Hematopoietic multipotent progenitor cell treated with erythropoietin and hydrocortisone succinate and interleukin-3 and kit ligand, for 6 days (in vitro differentiated cells): ENCODE measurements at regions not wholly inside any gene's neighbourhood (a gene's known extent, or its start where the extent isn't known, plus 50 kb on each side); places are given as distances from the start of the nearest gene placed in this dataset.

Source experiments
- DNase-seq: peaks from one replicate; pipeline ENCODE4 v3.0.0-alpha.2; 2015

DNA sequence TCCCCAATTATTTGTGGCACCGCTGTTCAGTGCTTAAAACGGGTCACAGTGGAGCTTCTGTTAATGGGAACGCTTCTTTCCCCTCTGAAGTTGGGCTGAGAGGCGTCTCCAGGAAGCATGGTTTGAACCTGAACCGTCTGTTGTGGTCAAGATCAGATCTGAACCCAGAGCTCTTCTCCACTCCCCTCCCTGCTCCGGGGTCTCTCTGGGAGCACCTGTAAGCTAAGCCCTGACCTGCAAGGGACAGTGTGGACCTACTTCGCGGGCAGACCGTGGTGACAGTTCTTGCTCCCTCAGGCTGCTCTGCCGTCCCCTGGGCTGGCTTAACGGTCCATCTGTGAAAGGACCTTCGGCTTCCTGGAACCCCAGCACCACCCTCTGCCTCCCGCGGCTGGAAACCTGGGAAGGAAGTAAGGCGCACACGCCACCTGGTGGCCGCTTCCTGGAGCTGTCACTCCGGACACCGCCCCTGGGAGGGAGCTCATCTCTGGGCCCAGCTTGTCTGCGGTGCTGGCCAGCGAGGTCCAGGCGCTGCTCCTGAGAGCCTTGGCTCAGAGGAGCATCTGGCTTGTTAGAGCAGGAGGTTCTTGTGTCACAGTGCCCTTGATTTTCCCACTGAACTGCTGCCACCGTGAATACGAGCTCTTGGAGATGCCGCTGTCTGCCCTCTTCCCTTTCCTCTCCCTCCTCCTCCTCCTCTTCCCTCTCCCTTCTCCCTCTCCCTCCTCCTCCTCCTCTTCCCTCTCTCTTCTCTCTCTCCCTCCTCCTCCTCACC, 518.5 kb upstream of the EEF2KMT start:
- peak; percentile 80 for DNase-seq

DNA sequence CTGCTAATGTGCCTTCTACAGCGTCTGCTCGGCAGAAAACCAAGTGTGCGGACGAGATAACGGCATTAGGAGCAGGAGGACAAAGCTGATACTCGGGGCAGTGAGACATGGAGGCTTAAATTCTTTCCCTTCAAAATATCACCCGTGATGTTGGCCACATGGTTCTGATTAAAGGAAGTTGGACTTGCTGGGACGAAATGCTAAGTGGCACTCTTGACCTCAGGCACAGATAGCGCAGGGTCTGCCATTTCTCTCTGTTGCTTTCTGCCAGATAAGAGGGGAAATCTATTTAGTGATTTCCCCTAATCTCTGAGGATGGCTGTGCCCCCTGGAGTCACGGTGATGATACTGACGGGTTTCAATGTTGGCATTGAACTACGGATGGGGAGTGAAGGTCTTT, 509.6 kb upstream of the EEF2KMT start:
- no peak for DNase-seq

DNA sequence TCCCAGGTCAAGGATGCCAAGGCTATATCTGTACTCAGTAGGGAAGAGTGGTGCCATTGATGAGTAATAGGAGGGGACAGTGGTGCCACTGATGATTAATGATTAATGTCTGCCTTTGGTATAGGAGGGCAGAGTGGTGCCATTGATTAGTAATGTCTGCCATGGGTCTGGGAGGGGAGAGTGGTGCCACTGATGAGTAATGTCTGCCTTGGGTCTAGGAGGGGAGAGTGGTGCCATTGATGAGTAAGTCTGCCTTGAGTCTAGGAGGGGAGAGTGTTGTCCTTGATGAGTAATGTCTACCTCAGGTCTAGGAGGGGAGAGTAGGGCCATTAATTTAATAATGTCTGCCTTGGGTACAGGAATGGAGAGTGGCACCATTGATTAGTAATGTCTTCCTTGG, 507.8 kb upstream of the EEF2KMT start:
- no peak for DNase-seq

DNA sequence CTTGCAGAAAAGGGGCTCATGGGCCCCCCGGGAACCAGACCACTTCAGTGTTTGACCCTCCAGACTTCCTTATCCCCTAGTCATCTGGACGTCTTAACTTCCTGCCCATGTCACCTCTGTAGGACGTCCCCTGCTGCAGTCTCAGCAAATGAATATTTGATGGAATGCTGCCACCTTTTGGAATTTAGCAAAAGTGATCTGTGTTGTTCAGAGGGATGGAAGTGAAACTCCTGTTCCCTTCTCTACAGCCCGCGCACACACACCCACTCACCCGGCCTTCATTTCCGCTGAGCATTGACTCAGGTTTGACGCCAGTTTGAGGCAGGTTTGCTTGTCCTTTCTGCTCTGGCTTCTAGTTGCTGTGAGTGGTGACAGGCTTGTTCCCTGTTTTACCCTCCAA, 507.2 kb upstream of the EEF2KMT start:
- peak; percentile 2 for DNase-seq

DNA sequence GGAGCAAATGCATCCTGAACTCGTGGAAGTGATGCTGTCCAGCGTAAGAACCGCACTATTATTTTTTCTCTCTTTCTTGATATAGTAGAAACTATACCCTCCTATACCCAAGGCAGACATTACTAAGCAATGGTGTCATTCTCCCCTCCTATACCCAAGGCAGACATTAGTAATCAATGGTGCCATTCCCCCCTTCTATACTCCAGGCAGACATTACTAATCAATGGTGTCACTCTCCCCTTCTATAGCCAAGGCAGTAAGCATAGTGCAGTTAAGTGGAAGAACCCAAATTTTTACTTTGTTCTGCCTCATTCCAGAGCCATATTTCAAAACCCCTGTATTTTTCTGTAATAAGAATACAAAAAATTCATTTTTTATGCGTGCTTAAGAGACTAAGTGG, 506.2 kb upstream of the EEF2KMT start:
- no peak for DNase-seq

DNA sequence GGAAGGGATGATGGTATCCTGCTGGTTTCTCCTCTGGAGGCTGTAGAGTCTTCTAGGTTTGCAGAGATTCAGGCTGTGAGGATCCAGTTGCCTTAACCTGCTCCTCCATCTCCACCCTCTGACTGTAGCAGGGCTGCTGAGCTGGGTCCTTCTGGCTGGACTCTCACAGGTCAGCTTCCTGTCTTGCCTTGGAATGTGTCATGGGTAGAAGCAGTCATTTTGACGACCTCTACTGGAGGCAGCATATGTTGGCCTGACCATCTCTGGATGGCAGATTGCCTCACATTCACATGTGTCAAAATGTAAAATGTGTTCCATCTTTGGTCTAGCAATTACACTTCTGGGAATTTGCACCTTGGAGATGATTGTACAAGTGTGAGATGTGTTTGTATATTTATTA, 504.4 kb upstream of the EEF2KMT start:
- DNase-seq: no peak

DNA sequence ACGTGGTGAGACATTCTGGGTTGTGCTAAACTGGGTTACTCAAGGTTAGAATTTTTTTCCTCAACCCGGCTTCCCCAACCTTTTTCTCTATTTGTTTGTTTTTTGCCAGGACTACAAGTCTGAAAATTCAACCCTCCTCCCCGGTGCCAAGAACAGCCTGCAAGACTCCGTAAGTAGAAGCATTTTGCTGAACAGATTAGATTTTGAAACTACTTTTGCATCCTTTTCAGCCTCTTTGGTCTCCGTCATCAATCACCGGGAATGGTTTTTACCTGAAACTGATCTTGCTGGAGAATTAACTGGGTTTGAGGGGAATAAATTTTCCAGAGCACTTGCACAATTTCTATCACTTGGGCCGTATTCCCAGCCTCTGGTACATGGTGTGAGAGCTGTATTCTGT, 501.2 kb upstream of the EEF2KMT start:
- DNase-seq: no peak

DNA sequence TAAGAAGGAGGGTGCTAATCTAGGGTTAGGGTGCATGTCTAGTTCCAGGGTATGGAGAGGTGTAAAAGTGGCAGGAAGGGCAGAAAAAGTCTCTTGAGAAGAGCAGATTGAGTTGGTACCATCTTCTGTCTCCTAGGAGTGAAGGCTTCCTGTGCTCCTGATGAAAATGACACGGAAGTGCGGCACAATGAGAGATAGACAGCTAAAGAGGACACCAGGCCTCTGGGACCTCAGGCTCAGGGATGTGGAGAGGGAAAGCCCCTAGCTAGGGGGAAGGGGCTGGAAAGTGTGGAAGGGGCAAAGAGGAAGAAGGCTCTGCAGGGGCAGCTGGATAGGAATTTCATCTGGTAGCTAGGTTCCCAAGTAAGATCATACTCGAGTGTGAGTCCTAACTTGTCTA, 498.3 kb upstream of the EEF2KMT start:
- DNase-seq: no peak

DNA sequence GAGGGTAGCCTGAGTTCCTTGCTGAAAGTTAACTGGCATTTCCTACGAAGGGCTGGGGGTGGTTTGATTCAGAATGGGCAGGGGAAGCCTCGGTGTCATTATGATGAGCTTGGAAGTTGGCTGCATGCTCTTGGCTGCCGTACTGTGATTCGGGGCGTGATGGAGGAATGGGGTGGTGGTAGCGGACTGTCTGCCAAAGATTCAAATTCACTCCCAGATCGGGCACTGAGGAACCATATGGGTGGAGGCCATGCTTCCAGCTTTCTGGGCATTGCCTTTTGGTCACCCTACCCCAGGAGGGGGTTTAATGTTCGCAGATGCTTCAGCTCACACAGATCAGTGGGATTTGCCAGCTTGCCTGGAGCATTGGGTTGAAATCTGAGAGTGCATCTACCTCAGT, 492.8 kb upstream of the EEF2KMT start:
- no peak for DNase-seq

DNA sequence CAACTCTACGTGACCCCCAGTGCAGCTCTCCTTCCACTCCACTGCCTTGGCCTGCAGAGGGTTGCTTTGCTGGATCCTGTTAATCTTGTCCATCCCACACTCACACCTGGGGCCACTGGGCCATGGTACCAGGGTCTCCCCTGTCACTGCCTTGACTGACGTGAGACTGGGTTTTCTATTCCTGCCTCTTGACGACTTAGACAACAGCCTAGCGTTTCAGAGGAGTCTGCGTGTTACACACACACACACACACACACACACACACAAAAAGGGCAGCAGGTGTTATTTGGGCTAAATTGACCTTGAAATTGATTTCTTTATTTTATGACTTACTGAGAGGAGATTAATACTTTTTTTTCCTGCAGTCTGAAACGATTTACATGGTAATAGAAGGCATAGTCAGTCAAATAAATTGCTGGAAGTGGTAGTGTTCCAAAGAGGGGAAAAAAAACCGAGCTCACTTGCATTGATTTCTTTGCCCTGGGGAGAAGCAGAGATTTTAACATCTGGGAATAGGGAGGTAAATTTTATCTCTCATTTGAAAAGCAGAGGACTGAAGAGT, 492.3 kb upstream of the EEF2KMT start:
- DNase-seq: no peak

DNA sequence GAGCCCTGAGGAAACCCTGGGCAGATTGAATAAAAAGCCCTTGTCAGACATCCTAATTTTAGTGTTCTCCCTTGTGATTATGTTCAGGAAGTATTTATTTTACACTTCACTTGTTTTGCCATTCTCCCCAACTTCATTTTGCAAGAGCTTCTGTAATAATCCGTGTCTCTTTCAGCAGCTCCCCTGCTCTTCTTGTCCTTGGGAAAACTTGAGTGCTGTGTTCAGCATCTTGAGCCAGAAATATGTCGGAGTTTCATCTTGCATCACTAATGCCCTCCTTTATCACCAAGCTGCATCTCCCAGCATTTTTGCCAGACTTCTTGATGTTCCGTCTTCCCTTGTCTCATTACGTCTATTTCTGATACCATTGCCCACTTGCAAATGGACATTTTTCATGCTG, 486.5 kb upstream of the EEF2KMT start:
- DNase-seq: no peak

DNA sequence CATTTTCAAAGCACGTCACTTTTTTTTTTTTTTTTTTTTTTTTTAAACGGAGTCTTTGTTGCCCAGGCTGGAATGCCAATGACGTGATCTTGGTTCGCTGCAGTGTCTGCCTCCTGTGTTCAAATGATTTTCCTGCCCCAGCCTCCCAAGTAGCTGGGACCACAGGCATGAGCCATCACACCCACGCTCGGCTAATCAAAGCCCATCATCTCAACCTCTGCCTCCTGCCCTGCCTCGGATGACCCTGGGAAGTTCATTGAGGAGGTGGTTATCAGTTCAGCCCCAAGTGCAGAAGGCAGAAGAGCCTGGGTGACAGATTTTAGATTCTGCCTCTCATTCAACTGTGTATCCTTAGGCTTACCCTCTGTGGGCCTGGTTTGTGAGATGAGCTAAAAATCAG, 484.9 kb upstream of the EEF2KMT start:
- no peak for DNase-seq

DNA sequence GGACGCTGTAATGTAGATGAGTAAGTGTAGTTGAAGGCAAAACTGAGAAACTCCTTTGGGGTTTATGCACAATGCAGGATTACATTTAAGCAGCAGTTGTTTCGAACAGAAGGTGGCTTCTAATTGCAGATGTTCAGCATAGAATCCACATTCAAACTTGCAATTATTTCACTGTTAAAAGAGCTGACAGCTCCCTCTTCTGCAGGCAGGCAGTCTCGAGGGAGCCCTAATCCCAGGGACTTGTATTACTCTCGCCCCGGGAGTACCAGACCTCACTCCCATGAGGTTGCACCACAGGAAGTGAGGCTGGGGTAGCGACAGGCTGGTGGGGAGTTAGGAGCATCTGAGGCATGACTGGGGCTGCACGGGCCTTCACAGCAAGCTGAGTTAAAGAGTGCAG, 484.3 kb upstream of the EEF2KMT start:
- no peak for DNase-seq

DNA sequence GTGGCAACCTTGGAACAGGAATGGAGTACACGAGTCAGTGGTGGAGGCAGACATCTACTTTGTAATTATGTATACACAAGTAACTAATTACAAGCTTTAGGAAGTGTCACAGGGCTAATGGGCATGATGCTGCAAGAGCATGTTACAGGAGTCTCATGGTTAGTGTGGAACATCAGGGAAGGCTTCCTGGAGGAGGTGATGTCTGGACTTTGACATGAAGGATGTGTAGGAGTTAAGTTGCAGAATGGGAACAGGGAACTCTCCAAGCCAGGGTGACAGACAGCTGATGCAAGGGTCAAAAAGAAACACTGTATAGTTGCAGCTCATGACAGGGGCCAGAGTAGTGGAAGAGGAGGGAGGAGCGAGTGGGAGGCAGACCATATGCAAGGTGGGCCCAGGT, 483.8 kb upstream of the EEF2KMT start:
- no peak for DNase-seq

DNA sequence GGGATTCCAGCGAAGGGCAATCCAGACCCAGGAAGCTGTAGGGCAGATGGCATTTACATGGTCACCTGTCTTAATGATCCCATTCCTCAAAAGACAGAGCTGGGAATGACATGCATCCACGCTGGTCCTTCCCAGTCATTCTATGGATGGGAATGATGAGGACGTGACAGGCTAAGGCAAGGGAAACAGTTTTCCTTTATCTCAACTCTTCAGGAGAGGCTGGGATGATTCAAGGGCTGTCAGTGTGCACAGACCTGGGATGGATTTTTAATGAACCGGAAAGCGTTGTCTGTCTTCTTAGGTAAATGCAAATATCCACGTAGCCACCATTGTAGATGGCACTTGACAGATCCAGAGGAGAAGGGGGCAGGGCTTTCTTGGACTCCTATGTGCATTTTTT, 483.2 kb upstream of the EEF2KMT start:
- no peak for DNase-seq

DNA sequence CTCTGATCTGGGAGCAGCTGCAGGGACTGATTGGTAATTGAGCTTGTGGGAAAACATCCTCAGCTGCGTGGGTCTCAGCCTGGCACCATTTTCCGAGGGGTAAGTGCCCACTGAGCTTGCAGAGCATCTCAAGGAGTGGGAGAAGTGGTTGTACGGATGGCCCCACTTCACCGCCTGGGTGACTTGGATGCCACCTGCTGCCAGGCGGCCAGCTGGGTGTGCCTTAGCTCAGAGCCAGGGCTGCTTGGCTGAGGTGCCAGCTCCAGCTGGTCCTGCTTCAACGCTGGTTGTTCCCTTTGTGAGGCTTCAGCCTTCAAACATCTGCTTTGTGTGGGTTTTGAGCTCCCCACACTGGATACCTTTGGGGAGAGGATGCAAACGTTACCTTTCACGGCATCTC, 482.7 kb upstream of the EEF2KMT start:
- no peak for DNase-seq

DNA sequence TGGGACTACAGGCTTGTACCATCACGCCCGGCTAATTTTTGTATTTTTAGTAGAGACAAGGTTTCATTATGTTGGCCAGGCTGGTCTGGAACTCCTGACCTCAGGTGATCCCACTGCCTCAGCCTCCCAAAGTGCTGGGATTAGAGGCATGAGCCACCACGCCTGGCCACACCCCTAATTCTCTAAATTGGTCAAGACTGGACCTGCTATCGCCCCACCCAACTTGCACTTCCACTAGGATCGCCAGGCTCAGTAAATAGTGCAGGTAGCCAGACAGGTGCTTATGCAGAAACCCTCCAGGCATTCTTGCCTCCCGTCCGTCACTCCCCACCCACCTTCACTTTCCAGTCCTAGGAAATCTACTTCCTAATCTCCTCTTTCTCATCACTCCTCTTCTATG, 481.4 kb upstream of the EEF2KMT start:
- DNase-seq: no peak

DNA sequence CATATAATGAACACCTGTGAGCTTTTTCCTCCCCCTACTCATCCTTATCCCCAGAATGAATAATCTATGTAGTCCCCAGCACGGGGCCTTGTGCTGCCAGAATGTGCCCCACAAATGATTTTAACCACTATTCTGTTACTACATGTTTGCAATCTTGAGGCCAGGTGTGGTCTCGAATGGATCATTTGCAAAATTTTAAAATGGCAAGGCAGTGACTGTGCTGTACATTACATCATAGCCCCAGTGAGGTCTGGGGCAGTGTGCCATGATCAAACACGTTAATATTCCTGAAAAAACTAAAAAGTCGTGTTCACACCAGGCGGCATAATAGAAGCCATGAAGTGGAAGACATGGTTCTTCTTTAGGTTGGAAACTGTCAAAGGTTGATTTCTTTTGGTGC, 479.9 kb upstream of the EEF2KMT start:
- DNase-seq: no peak

DNA sequence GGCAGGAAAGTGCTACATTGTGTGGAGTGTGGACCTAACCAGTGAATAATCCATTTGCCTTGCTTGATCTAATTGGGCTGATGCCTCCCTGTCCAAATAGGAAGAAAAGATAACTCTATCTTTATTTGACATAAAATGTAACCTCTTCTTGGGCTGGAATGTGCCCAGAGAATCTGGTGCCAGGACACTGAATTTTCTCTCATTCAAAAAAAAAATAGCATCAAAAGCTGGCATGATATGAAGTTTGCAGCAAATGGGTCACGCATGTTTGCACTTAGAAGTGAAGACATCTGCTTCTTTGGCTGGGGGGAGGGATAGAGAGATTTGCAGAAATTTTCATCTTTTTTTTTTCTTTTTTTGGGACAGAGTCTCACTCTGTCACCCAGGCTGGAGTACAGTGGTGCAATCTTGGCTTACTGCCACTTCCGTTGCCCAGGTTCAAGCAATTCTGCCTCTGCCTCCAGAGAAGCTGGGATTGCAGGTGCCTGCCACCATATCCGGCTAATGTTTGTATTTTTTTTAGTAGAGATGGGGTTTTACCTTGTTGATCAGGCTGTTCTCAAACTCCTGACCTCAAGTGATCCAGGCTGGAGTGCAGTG, 478.2 kb upstream of the EEF2KMT start:
- DNase-seq: no peak

DNA sequence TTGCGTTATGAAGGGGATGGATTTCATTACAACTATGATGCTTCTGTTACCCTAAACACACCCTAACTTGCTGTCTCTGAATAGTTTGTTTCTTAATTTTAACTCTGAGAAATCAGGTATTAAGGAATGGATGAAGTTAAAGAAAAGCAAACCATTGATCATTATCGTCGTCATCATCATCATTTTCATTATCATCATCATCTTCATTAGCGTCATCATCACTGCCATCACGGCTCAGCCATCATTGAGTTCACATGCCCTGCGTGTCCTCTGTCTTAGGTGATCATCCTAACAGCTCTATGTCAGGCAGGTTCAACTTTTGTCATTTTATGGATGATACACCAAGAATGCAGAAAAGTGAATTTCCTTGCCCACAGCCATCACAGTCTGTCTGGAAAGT, 477.5 kb upstream of the EEF2KMT start:
- no peak for DNase-seq

DNA sequence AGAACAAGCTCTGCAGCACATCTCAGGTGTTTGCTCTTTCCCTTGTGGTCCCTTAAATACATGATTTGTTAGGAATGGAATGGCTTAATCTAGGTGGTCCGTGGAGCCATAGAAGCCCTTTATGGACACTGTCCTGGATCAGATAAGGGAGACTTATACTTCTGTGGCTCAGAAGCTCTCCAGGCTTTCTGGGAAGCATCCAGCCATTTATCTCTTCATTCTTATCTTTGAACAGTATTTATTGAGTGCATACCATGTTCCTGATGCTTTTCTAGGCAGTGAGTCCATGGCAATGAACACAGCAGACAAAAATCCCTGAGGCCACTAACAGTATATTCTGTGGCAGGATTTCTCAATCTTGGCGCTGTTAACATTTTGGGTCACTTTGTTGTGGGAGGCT, 474.5 kb upstream of the EEF2KMT start:
- no peak for DNase-seq

DNA sequence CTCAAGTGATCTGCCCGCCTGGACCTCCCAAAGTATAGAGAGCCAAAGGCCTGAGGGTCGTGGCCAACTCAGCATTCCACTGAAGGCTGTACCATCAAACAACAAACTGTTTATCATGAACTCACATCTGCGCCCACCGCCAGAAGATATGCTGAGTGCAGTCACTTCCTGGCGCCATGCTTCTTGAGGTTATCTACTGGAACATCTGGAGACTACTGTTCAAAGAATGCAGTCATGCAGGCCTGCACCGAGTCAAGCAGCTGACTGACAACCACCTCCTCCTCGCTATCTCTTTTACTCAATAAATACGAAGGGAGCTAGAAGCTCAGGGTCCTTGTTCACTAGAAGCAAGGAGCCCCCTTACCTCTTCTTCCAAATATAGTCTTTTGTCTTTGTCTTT, 473.9 kb upstream of the EEF2KMT start:
- no peak for DNase-seq

DNA sequence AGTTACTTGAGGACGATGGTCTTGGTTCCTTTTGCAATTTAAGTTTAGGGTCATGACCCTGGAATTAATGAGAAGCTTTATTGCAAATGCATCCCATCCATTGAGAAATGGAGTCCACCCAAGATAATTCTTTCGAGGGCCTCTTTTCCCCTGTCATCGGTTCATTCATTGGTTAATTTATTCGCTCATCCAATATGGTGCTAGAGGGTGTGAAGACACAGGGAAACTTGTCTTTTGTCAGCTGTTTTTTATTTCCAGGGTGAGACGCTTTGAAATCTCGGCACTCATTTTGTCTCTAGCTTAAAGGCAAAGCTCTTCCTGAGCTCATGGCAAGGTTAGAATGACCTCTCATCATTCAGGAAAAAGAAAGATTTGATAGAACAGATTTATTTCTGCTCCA, 464.2 kb upstream of the EEF2KMT start:
- no peak for DNase-seq

DNA sequence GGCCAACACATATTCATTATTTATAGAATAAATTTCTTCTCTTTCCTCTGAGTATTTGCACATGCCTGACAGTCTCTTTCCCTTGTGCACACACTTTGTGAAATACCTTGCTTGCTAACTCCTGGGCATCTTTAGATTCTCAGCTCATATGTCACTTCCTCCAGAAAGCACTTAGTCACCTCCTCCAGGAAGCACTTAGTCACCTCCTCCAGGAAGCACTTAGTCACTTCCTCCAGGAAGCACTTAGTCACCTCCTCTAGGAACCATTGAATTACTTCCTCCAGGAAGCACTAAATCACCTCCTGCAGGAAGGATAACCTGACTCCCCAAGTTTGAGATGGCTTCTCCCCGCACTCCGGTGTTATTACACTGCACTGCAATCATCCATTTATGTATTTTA, 462.5 kb upstream of the EEF2KMT start:
- no peak for DNase-seq

DNA sequence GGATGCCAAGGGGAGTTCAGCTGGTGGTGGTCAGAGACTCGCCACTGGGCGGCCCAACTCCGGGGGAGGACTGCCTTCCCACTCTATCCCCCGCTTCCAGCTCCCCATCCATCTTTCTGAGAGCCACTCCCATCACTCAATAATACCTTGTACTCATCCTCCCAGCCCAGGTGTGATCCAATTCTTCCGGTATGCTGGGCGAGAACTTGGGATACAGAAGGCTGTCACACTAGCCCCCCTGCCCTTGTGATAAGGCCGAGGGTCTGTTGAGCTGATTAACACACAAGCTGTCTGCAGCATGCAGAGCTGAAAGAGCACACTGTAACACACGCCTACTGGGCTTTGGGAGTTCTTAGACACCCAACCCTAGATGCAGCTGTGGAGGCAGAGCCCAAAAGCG, 460.4 kb upstream of the EEF2KMT start:
- no peak for DNase-seq
